OCI-M2 (cell line): ENCODE measurements at regions not wholly inside any gene's neighbourhood (a gene's known extent, or its start where the extent isn't known, plus 50 kb on each side); places are given as distances from the start of the nearest gene placed in this dataset.
"Not testable (repeated sequence)": the region's sequence is repeated elsewhere in the genome, so short reads cannot be mapped to it uniquely, and the experiment has no call there.

Experiments
- DNase-seq: peaks from one replicate; lab custom pipeline; 2025; ENCODE audit not compliant: unreplicated experiment; lab: John Stamatoyannopoulos, UW

- no peak for DNase-seq
Observed at GRCh38 chr10:63836666-63837442, 315.7 kb downstream of the REEP3 start.

- DNase-seq: no peak
Observed at GRCh38 chr10:63841761-63842160, 320.6 kb downstream of the REEP3 start.

GRCh38 chr10:63843107-63843506, 321.9 kb downstream of the REEP3 start:
- no peak for DNase-seq

GRCh38 chr10:63848871-63849270, 327.7 kb downstream of the REEP3 start:
- DNase-seq: not testable (repeated sequence)

- DNase-seq: no peak
Observed at GRCh38 chr10:63862860-63863259, 341.7 kb downstream of the REEP3 start.

- no peak for DNase-seq
Observed at GRCh38 chr10:63865210-63865609, 344.0 kb downstream of the REEP3 start.

- DNase-seq: no peak
Observed at GRCh38 chr10:63866075-63866746, 345.0 kb downstream of the REEP3 start.

- no peak for DNase-seq
Observed at GRCh38 chr10:63866747-63867140, 345.5 kb downstream of the REEP3 start.

- no peak for DNase-seq
Observed at GRCh38 chr10:63878428-63878827, 357.2 kb downstream of the REEP3 start.

GRCh38 chr10:63883861-63884260, 362.7 kb downstream of the REEP3 start:
- no peak for DNase-seq

- DNase-seq: no peak
Observed at GRCh38 chr10:63884426-63884825, 363.2 kb downstream of the REEP3 start.

- DNase-seq: no peak
Observed at GRCh38 chr10:63885156-63885555, 364.0 kb downstream of the REEP3 start.

- DNase-seq: no peak
Observed at GRCh38 chr10:63886281-63887022, 365.3 kb downstream of the REEP3 start.

GRCh38 chr10:63887023-63887589, 365.9 kb downstream of the REEP3 start:
- no peak for DNase-seq

GRCh38 chr10:63887600-63888370, 366.6 kb downstream of the REEP3 start:
- no peak for DNase-seq

- no peak for DNase-seq
Observed at GRCh38 chr10:63889803-63890202, 368.6 kb downstream of the REEP3 start.

- DNase-seq: no peak
Observed at GRCh38 chr10:63896992-63897391, 375.8 kb downstream of the REEP3 start.

- no peak for DNase-seq
Observed at GRCh38 chr10:63899673-63900300, 378.6 kb downstream of the REEP3 start.

GRCh38 chr10:63901228-63901627, 380.0 kb downstream of the REEP3 start:
- DNase-seq: no peak

GRCh38 chr10:63901881-63902280, 380.7 kb downstream of the REEP3 start:
- no peak for DNase-seq
